NCI-H1105 (cell line): ENCODE measurements at regions not wholly inside any gene's neighbourhood (a gene's known extent, or its start where the extent isn't known, plus 50 kb on each side); places are given as distances from the start of the nearest gene placed in this dataset.

Experiments used
- DNase-seq: peaks from one replicate; lab custom pipeline; 2025; lab: John Stamatoyannopoulos, UW

DNA sequence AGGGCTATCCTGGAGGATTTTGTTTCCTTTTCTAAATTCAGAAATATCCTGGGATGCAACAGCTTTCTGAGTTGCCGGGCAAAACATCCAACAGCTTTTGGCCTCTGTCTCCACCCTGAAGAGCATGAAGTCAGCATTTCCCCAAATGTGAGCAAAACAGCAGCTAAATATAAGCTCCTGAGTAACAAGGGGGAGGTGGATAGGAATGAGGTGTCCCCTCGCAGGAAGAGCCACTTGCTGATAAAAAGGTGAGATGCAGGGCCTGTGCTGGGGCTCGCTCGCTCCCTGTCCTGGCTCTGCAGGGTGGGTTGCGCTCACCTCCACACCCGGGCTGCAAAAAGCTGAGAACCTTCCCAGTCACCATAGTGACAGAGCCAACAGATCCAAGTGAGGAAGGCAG is 264.3 kb downstream of the ZEB1 start:
- DNase-seq = no peak

DNA sequence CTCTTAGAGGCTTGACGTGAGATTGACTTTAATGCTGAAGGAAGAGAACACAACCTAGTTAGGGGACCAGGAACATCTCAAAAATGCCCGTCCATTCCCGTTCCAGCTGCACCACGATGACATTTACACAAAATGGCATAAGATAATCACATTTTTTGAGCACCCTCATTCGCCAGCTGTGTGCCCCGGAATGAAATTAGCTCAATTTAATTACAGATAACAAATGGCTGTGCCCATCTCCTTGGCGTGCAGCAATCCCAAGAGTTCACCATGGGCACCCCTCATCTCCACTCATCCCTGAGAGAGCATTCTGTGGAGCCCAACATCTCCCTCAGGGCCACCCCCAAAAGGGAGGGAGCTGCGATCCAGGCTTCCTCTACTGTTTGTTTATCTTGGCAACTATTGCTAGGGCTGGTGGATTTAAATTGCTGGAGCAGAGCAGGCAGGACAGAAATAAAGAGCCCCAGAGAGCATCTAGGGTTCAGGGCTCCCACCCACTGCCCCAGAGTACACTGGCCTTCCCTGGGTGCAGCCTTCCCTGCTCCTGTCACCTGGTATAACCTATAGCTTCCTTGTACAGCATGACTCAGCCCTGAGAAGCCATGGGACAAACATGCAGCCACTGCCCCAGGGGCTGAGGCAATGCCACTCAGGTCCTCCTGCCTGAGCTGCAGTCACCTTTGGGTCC is 263.5 kb downstream of the ZEB1 start:
- no peak for DNase-seq

DNA sequence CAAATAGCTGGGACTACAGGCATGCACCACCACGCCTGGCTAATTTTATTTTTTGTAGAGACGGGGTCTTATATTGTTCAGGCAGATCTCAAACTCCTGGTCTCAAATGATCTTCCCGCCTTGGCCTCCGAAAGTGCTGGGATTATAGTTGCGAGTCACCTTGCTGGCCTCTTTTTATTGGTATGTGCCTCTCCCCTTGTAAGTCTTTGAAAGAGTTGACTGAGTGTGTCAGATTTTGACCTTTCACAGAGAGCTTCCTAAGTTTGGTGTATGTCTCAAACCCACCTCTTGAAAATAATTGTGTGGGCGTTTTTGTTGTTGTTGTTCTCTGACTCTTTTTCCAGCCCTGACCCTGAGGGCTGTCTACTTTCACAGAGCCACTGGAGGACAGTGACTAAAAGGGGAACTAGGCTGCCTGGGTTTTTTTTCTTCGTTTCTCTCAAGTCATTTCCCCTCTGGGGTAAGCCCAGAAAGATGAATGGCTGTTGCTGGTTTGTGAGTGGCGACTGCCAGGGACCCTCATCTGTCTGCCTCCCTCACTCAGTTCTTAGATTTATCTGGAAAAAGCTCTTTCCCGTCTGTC is 262.8 kb downstream of the ZEB1 start:
- no peak for DNase-seq

DNA sequence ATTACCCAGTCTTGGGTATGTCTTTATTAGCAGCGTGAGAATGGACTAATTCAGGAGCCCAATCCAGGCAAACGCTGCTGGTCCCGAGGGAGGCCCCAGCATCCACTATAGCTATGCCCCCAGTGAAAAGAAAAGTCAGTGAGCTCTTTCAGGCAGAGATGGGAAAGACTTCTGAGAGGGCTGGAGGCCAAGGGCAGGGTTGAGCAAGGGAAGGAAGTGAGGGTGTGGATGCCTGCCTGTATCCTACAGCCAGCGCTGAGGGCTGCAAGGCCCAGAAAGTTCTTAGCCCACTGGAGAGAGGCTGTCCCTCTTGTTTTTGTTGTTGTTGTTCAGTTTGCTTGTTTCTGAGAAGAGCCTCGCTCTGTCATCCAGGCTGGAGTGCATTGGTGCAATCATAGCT is 261.6 kb downstream of the ZEB1 start:
- no peak for DNase-seq
